Stimulated activated memory B cell treated with anti-CD40 and anti-IgM and Interleukin-4, amounts not matched to agents 10 μg/mL and 1 μg/mL and 100 μg/mL, for 72 hours (primary cell): ENCODE measurements at regions not wholly inside any gene's neighbourhood (a gene's known extent, or its start where the extent isn't known, plus 50 kb on each side); places are given as distances from the start of the nearest gene placed in this dataset.
"Not testable (repeated sequence)": the region's sequence is repeated elsewhere in the genome, so short reads cannot be mapped to it uniquely, and the experiment has no call there.

Experiments used
- ATAC-seq: fragments of 150-1000 bp; cut with Tn5 transposase; 2 replicates; pipeline ENCODE4 v1.10.0; 2021
- H3K27ac Mint-ChIP-seq: one replicate; pipeline ENCODE4 v1.8.0; 2022; ENCODE audit warnings: mild to moderate bottlenecking, mixed read lengths
- H3K27me3 Mint-ChIP-seq: one replicate; pipeline ENCODE4 v1.8.0; 2022; ENCODE audit warnings: mixed read lengths
- H3K36me3 Mint-ChIP-seq: one replicate; pipeline ENCODE4 v1.8.0; 2022; ENCODE audit warnings: mixed read lengths
- H3K4me1 Mint-ChIP-seq: one replicate; pipeline ENCODE4 v1.8.0; 2022; ENCODE audit warnings: mixed read lengths
- H3K4me3 Mint-ChIP-seq: one replicate; pipeline ENCODE4 v1.8.0; 2022; ENCODE audit warnings: mild to moderate bottlenecking, moderate library complexity, mixed read lengths
- H3K9me3 Mint-ChIP-seq: one replicate; pipeline ENCODE4 v1.8.0; 2022; ENCODE audit warnings: mixed read lengths

DNA sequence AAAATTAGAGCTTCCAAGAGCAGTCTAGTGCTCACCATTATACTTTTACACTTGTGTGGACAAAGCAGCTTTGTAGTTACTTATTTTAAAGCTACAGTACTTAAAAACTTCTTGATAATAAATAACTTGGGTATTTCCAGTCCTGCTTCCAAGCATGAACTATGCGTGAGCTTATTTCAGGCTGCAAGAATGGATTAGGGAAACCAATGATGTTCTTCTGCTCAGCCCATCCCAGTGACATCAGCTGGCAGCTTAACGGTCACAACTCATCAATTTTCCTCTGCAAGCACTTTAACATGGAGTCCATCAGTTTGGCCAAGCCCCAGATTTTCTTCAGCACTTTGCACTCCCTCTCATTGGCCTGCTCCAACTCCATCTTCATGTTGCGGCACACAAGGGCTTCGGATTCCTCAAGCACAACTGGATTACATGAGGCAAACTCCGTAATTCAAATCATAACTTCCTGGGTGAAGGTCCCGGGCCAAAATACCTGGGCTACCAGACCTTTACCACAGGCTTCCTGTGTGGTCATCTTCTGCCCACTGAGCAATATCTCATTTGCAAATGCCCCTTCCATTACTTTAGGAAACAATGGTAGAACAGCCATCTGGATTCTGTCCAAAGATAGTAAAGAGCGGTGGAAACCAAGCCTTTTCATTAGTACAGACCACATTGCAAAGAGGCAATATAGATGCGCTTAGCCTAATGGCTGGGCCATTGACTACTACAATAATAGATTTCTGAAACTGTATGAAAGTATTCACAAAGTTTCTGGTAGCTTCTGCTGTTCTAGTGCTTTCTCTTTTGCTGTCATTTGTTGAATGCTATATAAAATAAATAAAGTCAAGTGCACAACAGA, 87.5 kb upstream of the DAZL start:
- H3K36me3 Mint-ChIP-seq, result no peaks in the 10 kb centered on the region
- H3K4me1 Mint-ChIP-seq, result peaks cover 31% of the 10 kb centered on the region
- H3K27ac Mint-ChIP-seq, result no peak overlapping the region
- H3K27me3 Mint-ChIP-seq, result peaks cover 10% of the 10 kb centered on the region
- H3K9me3 Mint-ChIP-seq, result no peaks in the 10 kb centered on the region
- ATAC-seq, result no peak
- H3K4me3 Mint-ChIP-seq, result no peak overlapping the region

DNA sequence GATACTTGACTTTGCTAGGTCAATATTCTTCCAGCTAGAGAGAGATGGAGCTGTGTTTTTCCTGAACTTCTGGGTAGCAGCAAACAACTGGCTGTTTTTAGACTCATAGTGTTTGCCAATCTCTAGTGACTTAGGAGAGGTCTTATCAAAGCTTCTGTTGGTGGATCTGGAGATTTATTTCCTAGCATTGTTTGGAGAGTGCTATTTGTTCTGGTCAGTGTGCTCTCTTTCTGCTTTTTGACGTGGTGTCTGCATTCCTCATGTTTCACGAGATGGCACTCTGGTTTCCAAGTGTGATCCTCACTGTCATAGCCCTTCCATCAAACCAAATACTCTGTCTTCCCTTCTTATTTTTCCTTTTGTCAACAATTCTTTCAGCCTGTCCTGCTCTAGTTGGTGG, 88.6 kb upstream of the DAZL start:
- no peaks in the 10 kb centered on the region for H3K36me3 Mint-ChIP-seq
- no peaks in the 10 kb centered on the region for H3K27me3 Mint-ChIP-seq
- H3K4me3 Mint-ChIP-seq, result no peak overlapping the region
- no peaks in the 10 kb centered on the region for H3K9me3 Mint-ChIP-seq
- ATAC-seq, result no peak
- peaks cover 35% of the 10 kb centered on the region for H3K4me1 Mint-ChIP-seq
- H3K27ac Mint-ChIP-seq, result no peak overlapping the region

DNA sequence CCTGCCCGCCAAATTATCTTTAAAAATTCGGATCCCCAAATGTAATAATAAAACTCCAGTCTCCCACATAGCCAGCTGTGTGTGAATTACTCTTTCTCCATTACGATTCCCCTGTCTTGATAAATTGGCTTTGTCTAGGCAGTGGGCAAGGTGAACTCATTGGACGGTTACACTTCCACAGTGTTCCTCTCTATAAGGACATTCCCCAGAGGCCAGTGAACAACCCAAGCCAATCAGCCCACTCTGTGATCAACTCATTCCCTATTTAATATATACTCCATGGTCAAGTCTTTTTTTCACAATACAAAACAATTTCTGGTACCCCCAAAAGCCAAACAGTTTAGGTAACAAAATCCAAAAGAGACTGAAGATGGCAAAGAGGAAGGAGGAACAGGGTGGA, 90.5 kb upstream of the DAZL start:
- Mint-ChIP-seq H3K36me3 (no peaks in the 10 kb centered on the region), H3K27ac (no peak overlapping the region), H3K9me3 (no peaks in the 10 kb centered on the region), H3K4me3 (no peak overlapping the region), H3K27me3 (no peaks in the 10 kb centered on the region), H3K4me1 (peaks cover 35% of the 10 kb centered on the region)
- no peak for ATAC-seq

DNA sequence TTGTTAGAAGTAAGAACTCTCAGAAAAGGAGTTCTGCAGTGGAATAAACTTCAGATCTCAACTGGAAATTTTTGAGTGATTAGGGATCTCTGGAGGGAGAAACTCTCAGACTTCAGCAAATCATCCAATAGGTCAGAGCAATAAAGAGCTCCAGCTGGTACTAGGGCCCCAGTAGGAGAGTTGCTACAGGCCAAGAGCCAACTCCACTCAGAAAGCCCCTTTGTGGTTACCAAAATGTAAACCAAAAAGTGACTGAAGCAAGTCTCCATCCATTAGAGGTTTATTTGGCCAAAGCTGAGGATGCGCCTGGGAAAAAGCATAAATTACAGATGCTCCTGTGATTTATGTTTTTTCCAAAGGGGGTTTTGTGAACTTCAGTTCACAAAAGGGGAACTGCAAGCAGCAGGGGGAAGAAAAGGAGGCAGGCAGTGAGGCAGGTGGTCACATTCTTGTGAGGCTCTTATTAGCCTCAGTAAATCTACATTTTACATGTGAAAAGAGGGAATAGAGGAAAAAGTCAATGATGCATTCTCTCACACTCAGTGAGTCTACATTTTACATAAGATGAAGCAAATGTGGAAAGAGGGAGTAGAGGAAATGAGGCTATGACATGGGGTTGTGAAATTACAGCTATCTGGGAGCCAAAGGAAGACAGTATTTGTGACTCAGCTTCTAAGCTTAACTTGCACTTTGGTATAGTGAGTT, 92.4 kb upstream of the DAZL start:
- H3K9me3 Mint-ChIP-seq, result no peaks in the 10 kb centered on the region
- no peak overlapping the region for H3K27ac Mint-ChIP-seq
- no peak for ATAC-seq
- peaks cover 9% of the 10 kb centered on the region for H3K27me3 Mint-ChIP-seq
- H3K4me3 Mint-ChIP-seq, result no peak overlapping the region
- H3K4me1 Mint-ChIP-seq, result peaks cover 35% of the 10 kb centered on the region
- H3K36me3 Mint-ChIP-seq, result no peaks in the 10 kb centered on the region

DNA sequence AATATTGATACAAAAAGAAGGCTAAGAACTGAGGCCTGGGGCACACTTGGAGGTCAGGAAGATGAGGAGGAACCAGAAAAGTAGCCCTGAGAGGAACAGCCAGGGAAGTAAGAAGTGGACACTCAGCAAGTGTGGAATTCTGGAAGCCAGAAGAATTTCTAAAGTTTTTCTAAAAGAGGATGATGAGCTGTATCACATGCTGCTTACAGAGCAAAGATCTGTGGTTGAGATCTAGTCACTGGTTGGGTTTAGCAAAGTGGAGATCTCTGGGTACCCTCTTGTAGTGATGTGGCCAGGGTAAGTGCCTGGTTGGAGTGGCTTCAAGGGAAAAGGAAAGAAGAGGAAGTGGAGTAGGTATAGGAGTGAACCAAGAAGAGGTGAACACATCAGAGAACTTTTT, 95.4 kb upstream of the DAZL start:
- H3K4me3 Mint-ChIP-seq, result no peak overlapping the region
- no peaks in the 10 kb centered on the region for H3K36me3 Mint-ChIP-seq
- H3K27me3 Mint-ChIP-seq, result peaks cover 14% of the 10 kb centered on the region
- peaks cover 24% of the 10 kb centered on the region for H3K4me1 Mint-ChIP-seq
- H3K27ac Mint-ChIP-seq, result no peak overlapping the region
- no peaks in the 10 kb centered on the region for H3K9me3 Mint-ChIP-seq
- no peak for ATAC-seq

DNA sequence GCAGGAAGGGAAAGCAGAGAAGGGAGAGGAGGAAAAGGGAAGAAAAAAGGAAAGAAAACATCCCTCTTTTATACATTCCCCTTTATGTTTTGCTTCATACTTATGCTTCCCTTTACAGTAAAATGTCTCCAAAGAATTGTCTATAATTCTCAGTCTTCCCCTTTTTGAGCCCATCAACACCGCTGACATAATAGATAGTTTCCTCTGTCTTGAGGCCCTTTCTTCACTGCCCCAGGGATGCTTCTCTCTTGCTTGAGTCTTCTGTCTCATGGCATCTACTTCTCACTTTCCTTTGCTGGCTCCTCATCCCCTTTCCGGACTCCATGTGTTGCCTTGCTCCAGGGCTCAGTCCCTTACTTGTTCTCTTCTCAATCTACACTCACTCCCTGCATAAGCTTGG, 99.7 kb upstream of the DAZL start:
- H3K27me3 Mint-ChIP-seq, result peaks cover 14% of the 10 kb centered on the region
- no peak overlapping the region for H3K27ac Mint-ChIP-seq
- H3K4me1 Mint-ChIP-seq, result no peaks in the 10 kb centered on the region
- ATAC-seq, result no peak
- no peaks in the 10 kb centered on the region for H3K36me3 Mint-ChIP-seq
- peaks cover 5% of the 10 kb centered on the region for H3K9me3 Mint-ChIP-seq
- H3K4me3 Mint-ChIP-seq, result no peak overlapping the region

DNA sequence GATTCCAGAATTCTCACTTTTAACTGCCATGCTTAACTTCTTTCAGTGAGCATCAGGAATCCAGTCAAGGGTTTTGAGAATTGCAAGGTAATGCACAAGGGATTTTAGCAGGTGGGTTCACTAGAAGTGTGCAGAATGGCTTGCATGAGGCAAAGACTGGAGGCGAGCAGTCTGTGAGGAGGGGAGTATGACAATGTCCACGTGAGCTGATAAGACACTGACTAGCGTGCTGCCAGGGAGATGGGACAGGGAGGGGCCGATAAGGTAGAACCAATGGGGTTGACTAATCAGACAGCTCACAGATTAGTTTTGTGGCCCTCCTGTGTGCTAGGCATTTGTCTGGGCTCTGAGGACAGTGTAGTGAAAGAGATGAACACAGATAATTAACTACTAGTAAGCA, 102.0 kb upstream of the DAZL start:
- H3K4me3 Mint-ChIP-seq, result no peak overlapping the region
- no peaks in the 10 kb centered on the region for H3K4me1 Mint-ChIP-seq
- no peaks in the 10 kb centered on the region for H3K36me3 Mint-ChIP-seq
- H3K27me3 Mint-ChIP-seq, result peaks cover 8% of the 10 kb centered on the region
- peaks cover 7% of the 10 kb centered on the region for H3K9me3 Mint-ChIP-seq
- H3K27ac Mint-ChIP-seq, result no peak overlapping the region
- no peak for ATAC-seq

DNA sequence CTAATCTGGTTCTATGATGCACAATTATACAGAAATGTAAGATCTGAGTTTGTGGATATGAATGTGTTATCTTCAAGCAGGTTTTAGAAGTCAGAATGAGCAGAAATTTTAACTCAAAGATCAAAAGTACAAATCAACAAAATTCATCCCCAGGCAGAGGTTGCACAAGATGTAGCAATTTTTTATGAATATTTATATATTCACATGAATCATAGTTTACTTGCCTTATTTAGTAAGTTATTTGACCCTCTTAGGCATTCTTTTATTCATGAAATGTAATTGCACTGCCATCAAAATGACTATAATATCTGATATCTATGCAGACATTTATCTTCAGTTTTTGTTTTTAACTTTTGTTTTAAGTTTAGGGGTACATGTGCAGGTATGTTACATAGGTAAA, 103.1 kb upstream of the DAZL start:
- H3K27ac Mint-ChIP-seq, result no peak overlapping the region
- H3K9me3 Mint-ChIP-seq, result peaks cover 14% of the 10 kb centered on the region
- ATAC-seq, result no peak
- H3K27me3 Mint-ChIP-seq, result peaks cover 9% of the 10 kb centered on the region
- no peaks in the 10 kb centered on the region for H3K4me1 Mint-ChIP-seq
- H3K4me3 Mint-ChIP-seq, result no peak overlapping the region
- H3K36me3 Mint-ChIP-seq, result peaks cover 6% of the 10 kb centered on the region

DNA sequence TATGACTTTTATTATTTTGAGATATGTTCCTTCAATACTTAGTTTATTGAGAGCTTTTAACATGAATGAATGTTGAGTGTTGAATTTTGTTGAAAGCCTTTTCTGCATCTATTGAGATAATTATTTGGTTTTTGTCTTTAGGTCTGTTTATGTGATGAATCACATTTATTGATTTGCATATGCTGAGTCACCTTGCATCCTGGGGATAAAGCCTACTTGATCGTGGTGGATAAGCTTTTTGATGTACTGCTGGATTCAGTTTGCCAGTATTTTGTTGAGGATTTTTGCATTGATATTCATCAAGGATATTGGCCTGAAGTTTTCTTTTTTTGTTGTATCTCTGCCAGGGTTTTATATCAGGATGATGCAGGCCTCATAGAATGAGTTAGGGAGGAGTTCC, 106.5 kb upstream of the DAZL start:
- H3K9me3 Mint-ChIP-seq, result peaks cover 22% of the 10 kb centered on the region
- not testable (repeated sequence) for H3K4me1 Mint-ChIP-seq, H3K27ac Mint-ChIP-seq, H3K4me3 Mint-ChIP-seq, H3K36me3 Mint-ChIP-seq, ATAC-seq
- H3K27me3 Mint-ChIP-seq, result peaks cover 31% of the 10 kb centered on the region

DNA sequence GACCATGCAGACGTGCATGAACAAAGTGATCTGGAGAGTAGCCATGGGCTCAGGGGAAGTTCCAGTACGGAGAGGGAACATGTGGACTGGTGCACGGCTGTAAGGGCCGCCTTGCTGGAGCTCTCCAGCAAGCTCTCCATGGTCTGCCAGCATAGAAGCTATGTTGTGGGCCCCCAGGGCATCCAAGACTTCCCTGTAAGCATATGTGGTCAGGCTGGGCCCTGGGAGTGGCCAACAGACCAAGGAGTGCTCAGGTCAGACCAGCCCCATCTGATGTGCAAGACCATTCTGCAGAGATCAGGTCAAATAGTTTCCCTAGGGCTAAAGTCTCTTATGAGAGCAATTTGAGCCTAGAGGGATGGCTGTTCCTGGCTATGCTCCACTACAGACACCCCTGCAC, 110.1 kb upstream of the DAZL start:
- no peak overlapping the region for H3K4me3 Mint-ChIP-seq

DNA sequence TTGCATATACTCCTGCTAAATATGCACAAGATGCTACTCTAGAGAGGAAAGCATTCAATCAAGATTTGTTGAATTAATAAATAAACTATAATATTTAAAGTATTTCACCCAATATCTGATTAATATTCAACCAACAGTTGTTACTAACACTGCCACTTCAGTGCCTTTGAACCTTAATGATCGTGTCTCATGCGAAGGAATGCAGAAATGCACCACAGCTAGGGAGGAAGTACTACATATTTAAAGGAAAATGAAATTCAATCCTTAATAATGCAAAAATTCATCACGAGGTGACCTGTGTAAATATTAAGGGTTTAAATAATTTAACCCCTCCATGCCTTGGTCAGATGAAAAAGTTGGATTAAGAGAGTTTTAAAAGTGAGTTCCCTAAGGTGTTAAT, 114.2 kb upstream of the DAZL start:
- no peak for ATAC-seq
- H3K36me3 Mint-ChIP-seq, result no peaks in the 10 kb centered on the region

More for the DNA sequence above, 110.1 kb upstream of the DAZL start:
- H3K36me3 Mint-ChIP-seq, result peaks cover 7% of the 10 kb centered on the region
- H3K27ac Mint-ChIP-seq, result no peak overlapping the region
- H3K4me1 Mint-ChIP-seq, result no peaks in the 10 kb centered on the region
- peaks cover 17% of the 10 kb centered on the region for H3K9me3 Mint-ChIP-seq
- ATAC-seq, result no peak
- peaks cover 31% of the 10 kb centered on the region for H3K27me3 Mint-ChIP-seq

DNA sequence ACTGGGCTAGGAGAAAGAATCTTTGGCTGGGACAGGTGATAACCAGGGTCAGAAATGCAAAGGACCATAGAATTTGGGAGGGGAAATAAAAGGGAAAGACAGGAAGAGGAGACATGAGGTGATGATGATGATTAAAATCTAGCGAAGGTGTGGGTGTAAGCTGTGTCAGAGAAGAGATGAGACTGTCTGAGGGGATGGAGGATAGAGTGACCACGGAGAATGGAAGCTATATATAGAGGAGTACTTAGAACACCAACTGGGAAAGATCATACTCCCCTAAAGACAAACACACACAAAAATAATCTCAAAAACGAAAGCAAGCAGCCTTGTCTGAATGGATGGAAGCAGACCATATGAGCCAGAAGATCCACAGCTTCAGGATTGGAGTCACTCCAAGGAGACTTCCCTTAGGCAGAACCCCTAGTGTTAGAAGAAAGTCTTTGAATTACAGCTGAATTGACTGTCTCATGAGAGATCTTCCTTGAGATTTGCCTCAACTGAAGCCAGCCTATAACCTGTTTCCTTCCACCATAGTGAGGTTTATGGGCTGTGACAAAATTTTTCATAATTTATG, 115.2 kb upstream of the DAZL start:
- Mint-ChIP-seq H3K4me1 (no peaks in the 10 kb centered on the region), H3K4me3 (no peak overlapping the region), H3K27me3 (peaks cover under 1% of the 10 kb centered on the region), H3K9me3 (peaks cover 2% of the 10 kb centered on the region), H3K27ac (no peak overlapping the region), H3K36me3 (no peaks in the 10 kb centered on the region)
- no peak for ATAC-seq

More for the DNA sequence above, 114.2 kb upstream of the DAZL start:
- Mint-ChIP-seq H3K4me1 (no peaks in the 10 kb centered on the region), H3K4me3 (no peak overlapping the region), H3K9me3 (peaks cover 2% of the 10 kb centered on the region), H3K27me3 (peaks cover 10% of the 10 kb centered on the region), H3K27ac (no peak overlapping the region)

DNA sequence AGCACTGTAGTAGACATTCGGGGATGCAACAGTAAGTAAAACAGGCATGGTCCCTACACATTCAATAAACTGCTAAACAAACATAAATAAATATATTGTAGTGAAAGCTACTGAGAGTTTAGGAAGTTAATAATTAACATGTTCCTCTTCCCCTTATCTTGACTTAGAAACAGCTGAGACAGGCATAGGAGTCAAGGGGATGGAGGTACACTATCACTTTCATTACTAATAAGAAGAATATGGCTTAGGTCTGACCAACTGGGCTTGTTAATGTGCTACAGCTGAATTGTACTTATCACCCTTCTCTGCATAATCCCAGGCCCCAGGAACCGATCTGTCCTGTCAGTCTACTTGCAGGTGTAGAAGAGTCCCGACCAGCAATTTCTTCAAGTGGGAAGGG, 116.3 kb upstream of the DAZL start:
- H3K36me3 Mint-ChIP-seq, result no peaks in the 10 kb centered on the region
- H3K4me1 Mint-ChIP-seq, result no peaks in the 10 kb centered on the region
- no peak overlapping the region for H3K4me3 Mint-ChIP-seq
- no peak for ATAC-seq
- H3K9me3 Mint-ChIP-seq, result peaks cover 2% of the 10 kb centered on the region
- H3K27ac Mint-ChIP-seq, result no peak overlapping the region
- H3K27me3 Mint-ChIP-seq, result no peaks in the 10 kb centered on the region

DNA sequence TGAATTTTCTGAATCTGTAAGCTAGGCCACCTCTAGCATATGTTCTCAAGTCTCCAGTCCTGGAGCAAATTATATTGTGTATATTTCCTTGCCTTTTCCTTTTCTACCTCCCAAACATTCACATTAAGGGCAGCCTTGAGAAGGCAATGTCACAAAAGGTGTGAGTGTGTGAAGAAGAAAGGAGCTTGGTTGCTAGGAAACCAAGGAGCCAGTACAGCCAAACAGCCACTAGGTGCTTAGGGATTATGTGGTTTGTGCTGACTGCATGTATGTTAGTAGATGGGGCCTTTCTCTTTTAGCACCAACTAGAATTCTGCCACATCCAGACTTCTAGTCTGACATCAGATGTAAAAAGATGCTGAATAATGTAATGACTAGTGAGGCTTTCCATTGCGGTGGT, 118.8 kb upstream of the DAZL start:
- Mint-ChIP-seq H3K9me3 (peaks cover 2% of the 10 kb centered on the region), H3K36me3 (no peaks in the 10 kb centered on the region), H3K27me3 (no peaks in the 10 kb centered on the region), H3K4me1 (no peaks in the 10 kb centered on the region), H3K27ac (no peak overlapping the region), H3K4me3 (no peak overlapping the region)
- no peak for ATAC-seq

DNA sequence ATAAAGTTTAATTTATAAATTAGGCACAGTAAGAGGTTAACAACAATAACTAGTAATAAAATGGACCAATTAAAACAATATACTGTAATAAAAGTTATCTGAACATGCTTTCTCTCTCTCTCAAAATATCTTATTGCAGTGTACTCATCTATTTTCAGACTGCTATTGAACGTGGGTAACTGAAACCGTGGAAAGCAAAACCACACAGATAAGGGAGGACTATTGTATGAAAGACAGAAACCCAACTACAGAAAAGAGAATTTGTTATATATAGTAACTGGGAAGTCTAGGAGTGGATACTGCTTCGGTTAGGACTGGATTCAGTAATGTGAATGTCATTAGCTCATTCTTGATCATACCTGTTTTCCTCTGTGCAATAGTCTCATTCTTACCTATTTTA, 119.3 kb upstream of the DAZL start:
- Mint-ChIP-seq H3K4me3 (no peak overlapping the region), H3K27ac (no peak overlapping the region), H3K27me3 (no peaks in the 10 kb centered on the region), H3K9me3 (peaks cover 2% of the 10 kb centered on the region), H3K36me3 (no peaks in the 10 kb centered on the region), H3K4me1 (no peaks in the 10 kb centered on the region)
- no peak for ATAC-seq

DNA sequence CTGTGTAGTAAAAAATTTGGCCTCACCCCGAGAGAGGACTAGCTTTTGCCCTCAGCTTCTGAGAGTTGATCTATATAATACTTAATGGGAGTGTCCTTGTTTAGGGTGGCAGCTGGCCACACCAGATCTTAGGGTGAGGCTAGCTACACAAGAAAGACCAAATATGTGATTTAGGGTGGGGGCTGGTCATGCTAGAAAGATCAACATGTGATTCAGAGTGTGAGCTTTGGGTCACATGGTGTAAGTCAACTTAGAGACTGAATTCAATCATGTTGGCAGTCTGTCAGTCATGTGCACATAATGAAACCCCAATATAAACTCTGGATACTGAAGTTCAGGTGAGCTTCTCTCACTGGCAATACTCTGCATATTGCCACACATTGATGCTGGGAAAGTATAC, 120.7 kb upstream of the DAZL start:
- no peak for ATAC-seq
- no peaks in the 10 kb centered on the region for H3K27me3 Mint-ChIP-seq
- no peaks in the 10 kb centered on the region for H3K36me3 Mint-ChIP-seq
- peaks cover 2% of the 10 kb centered on the region for H3K9me3 Mint-ChIP-seq
- no peak overlapping the region for H3K4me3 Mint-ChIP-seq
- no peaks in the 10 kb centered on the region for H3K4me1 Mint-ChIP-seq
- H3K27ac Mint-ChIP-seq, result no peak overlapping the region
